ENCODE measurements at regions not wholly inside any gene's neighbourhood (a gene's known extent, or its start where the extent isn't known, plus 50 kb on each side); places are given as distances from the start of the nearest gene placed in this dataset.

DNA sequence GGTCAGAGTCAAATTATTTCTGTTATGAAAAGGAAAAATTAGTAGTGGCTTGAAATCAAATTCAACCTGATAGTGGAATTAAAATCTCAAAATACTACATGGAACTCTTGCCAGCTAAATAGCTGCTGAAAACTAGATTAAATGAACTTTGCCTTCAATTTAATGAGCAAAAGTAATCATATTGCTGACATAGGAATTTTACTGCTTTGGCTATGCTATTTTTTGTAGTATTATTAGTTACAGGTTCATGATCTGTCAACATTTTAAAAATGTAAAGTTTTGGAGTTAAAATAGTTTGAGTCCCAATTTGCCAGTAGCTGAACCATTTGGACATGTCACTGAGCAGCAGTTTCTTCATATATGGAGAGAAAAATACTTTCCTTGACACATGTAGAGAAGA lies 81.4 kb downstream of the RERGL start:
- Histone ChIP-seq H3K36me3 (no peaks in the 10 kb centered on the region), H3K9ac (no peak overlapping the region), H3K4me1 (no peaks in the 10 kb centered on the region), H3K9me3 (no peaks in the 10 kb centered on the region), H3K4me3 (no peak overlapping the region), H3K27ac (no peak overlapping the region), H3K27me3 (no peaks in the 10 kb centered on the region), H4K20me1 (no peaks in the 10 kb centered on the region), H3K4me2 (no peak overlapping the region)
- no peak for TF ChIP-seq Cebpa-rat (IDR thresholded peaks at IDR 0.05)

DNA sequence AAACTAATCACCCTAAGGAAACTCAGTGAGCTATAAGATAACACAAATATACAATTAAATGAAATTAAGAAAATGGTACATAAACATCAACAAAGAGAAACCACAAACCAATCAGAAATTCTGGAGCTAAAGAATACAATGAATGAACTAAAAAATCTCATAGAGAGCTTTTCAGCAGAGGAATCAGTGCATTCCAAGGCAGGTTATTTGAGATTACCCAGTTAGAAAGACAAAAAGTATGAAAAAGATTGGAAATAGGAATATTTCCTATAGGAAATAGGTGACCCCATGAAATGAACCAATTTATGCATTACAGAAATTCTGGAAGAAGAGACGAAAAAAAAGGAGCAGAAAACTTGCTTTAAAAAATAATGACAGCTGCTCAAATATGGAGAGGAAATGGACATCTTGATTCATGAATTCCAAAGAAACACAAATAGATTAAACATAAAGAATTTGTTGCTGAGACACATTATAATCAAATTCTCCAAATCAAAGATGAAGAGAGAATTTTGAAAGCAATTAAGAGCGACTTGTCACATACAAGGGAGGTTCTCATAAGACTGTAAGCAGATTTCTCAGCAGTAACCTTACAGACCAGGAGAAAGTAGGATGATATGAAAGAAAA lies 90.7 kb downstream of the RERGL start:
- peaks cover 27% of the 10 kb centered on the region for H3K9me3 ChIP-seq
- no peak for TF ChIP-seq Cebpa-rat (IDR thresholded peaks at IDR 0.05)
- no peak overlapping the region for H3K27ac ChIP-seq
- H3K4me2 ChIP-seq: no peak overlapping the region
- no peaks in the 10 kb centered on the region for H4K20me1 ChIP-seq
- H3K4me3 ChIP-seq: no peak overlapping the region
- no peak overlapping the region for H3K9ac ChIP-seq
- H3K36me3 ChIP-seq: no peaks in the 10 kb centered on the region
- H3K4me1 ChIP-seq: no peaks in the 10 kb centered on the region
- H3K27me3 ChIP-seq: no peaks in the 10 kb centered on the region

DNA sequence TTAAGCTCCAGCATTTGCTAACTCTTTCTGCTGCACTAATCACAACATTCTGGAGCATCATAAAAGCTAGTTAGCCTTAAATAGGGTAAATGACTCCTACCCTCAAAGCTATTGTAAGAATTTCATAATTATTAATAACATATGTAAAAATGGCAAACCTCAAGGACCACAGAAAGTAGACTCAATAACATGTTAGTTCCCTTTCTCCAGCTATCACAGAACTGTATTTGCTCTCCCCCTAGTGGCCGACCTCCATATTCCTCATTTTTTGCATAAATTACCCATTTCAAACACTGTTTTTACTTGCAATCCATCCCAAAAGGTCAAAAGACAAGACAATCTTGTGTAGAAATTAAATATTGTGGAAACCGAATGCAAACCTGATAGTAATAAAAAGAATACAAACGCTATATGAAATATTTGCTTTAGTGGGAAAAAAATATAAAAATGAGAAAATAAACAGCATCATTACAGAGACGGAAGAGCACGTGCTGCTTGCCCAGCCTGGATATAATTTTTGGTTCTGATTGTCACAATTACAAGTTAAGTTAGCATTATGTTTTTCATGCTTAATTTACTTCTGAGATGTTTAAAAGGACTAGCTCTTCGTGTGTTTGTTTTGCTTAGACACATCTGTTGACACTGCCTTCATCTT lies 97.9 kb downstream of the RERGL start:
- H3K27me3 ChIP-seq: no peaks in the 10 kb centered on the region

DNA sequence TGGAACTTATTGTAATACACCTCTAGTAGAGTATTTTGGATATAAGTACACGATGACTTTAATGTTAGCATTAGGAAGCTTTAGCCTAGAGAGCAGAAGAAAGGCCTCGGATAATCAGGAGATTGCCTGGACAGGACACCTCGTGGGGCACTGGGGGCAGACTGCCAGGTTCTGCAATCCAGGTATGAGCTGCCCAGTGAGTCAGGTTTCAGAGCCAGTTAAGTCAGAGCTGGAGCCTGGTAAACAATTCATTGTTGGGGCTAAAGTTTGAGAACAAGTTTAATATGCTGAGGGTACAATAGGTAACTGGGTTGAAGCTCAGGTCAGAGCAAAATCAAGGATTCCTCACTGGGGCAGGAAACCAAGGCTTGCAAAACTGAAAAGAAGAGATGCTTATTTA lies 107.4 kb downstream of the RERGL start:
- no peaks in the 10 kb centered on the region for H3K27me3 ChIP-seq
- no peaks in the 10 kb centered on the region for H3K4me1 ChIP-seq
- no peaks in the 10 kb centered on the region for H3K9me3 ChIP-seq
- no peak overlapping the region for H3K4me3 ChIP-seq
- H3K27ac ChIP-seq: no peak overlapping the region
- no peak overlapping the region for H3K4me2 ChIP-seq
- no peak overlapping the region for H3K9ac ChIP-seq
- H3K36me3 ChIP-seq: no peaks in the 10 kb centered on the region
- no peak for TF ChIP-seq Cebpa-rat (IDR thresholded peaks at IDR 0.05)
- no peaks in the 10 kb centered on the region for H4K20me1 ChIP-seq

More for the DNA sequence above, 97.9 kb downstream of the RERGL start:
- Histone ChIP-seq H3K4me1 (no peaks in the 10 kb centered on the region), H3K27ac (no peak overlapping the region), H3K4me3 (no peak overlapping the region), H3K9ac (no peak overlapping the region), H3K36me3 (no peaks in the 10 kb centered on the region), H3K4me2 (no peak overlapping the region), H4K20me1 (no peaks in the 10 kb centered on the region), H3K9me3 (no peaks in the 10 kb centered on the region)
- TF ChIP-seq Cebpa-rat (IDR thresholded peaks at IDR 0.05): no peak

DNA sequence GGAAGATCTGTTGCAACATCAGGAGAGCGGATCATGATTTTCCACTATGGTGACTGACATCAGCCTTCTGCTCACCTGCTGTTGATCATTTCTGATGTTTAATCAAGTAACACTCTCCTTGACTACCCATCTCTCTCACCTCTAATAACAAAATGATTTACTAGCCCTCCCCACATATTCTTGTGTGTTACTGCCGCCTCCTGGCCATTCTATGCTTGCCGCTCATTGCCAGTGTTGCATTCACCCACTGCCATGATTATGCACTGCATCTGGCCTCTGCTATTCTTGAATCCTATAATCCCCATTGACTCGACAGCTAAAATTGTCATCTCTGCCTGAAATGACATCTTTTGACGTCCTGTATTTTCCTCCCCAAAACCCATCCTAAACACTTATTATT lies 113.8 kb downstream of the RERGL start:
- no peaks in the 10 kb centered on the region for H3K4me1 ChIP-seq
- no peaks in the 10 kb centered on the region for H3K27me3 ChIP-seq
- H3K36me3 ChIP-seq: no peaks in the 10 kb centered on the region
- TF ChIP-seq Cebpa-rat (IDR thresholded peaks at IDR 0.05): no peak
- H3K9ac ChIP-seq: no peak overlapping the region
- no peaks in the 10 kb centered on the region for H3K9me3 ChIP-seq
- no peak overlapping the region for H3K4me3 ChIP-seq
- H3K4me2 ChIP-seq: no peak overlapping the region
- H4K20me1 ChIP-seq: no peaks in the 10 kb centered on the region
- no peak overlapping the region for H3K27ac ChIP-seq

GRCh38 chr12:17975763-17976162 lies 114.2 kb downstream of the RERGL start:
- no peak overlapping the region for H3K4me2 ChIP-seq
- no peaks in the 10 kb centered on the region for H4K20me1 ChIP-seq
- no peak overlapping the region for H3K27ac ChIP-seq
- no peaks in the 10 kb centered on the region for H3K4me1 ChIP-seq
- H3K9me3 ChIP-seq: no peaks in the 10 kb centered on the region
- H3K36me3 ChIP-seq: no peaks in the 10 kb centered on the region
- H3K27me3 ChIP-seq: no peaks in the 10 kb centered on the region
- no peak overlapping the region for H3K4me3 ChIP-seq
- no peak overlapping the region for H3K9ac ChIP-seq
- no peak for TF ChIP-seq Cebpa-rat (IDR thresholded peaks at IDR 0.05)

GRCh38 chr12:17975239-17975638 lies 114.8 kb downstream of the RERGL start:
- Histone ChIP-seq H3K27me3 (no peaks in the 10 kb centered on the region), H3K4me1 (no peaks in the 10 kb centered on the region), H3K27ac (no peak overlapping the region), H3K36me3 (no peaks in the 10 kb centered on the region), H3K9me3 (no peaks in the 10 kb centered on the region), H3K4me3 (no peak overlapping the region), H4K20me1 (no peaks in the 10 kb centered on the region), H3K4me2 (no peak overlapping the region), H3K9ac (no peak overlapping the region)
- TF ChIP-seq Cebpa-rat (IDR thresholded peaks at IDR 0.05): no peak

DNA sequence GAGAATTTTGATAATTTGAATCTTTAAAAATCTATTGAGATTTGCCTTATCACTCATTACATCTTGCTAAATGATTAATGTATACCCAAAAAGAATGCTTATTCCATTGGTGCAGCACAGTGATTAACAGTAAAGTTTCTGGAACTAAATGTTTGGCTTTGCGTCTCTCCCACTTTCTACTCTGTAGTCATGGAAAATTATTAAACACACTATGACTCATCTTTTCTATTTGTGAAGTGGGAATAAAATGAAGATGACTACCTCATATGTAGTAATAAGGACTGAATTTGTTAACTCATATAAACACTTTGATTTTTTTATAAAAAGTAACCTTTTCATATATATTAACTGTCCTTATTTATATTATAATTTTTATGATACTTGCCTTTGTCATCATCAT lies 118.1 kb downstream of the RERGL start:
- no peaks in the 10 kb centered on the region for H3K4me1 ChIP-seq
- TF ChIP-seq Cebpa-rat (IDR thresholded peaks at IDR 0.05): no peak
- no peaks in the 10 kb centered on the region for H3K9me3 ChIP-seq
- no peak overlapping the region for H3K4me3 ChIP-seq
- no peaks in the 10 kb centered on the region for H4K20me1 ChIP-seq
- H3K36me3 ChIP-seq: no peaks in the 10 kb centered on the region
- H3K9ac ChIP-seq: no peak overlapping the region
- no peaks in the 10 kb centered on the region for H3K27me3 ChIP-seq
- H3K27ac ChIP-seq: no peak overlapping the region
- H3K4me2 ChIP-seq: no peak overlapping the region

DNA sequence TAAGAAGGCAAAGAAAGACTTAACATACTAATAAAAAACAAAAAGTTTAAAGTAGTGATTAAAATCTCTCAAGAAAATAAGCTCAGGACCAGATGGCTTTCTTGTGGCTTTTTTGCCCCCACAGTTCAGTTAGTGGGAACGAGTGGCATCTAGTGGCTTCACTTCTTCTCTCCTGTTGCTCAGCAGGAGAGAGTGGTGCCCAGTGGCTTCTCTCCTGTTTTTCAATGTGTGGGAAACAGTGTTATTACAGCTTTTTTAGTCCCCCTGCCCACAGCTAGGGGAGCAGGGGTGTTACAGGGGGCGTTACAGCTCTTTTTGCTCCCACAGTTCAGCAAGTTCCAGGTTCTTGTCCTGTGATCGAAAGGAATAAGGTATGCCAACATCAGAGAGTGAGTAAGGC lies 135.2 kb downstream of the RERGL start:
- H3K4me2 ChIP-seq: no peak overlapping the region
- TF ChIP-seq Cebpa-rat (IDR thresholded peaks at IDR 0.05): no peak
- H3K4me1 ChIP-seq: peaks cover 7% of the 10 kb centered on the region
- H3K9me3 ChIP-seq: no peaks in the 10 kb centered on the region
- H3K36me3 ChIP-seq: no peaks in the 10 kb centered on the region
- no peaks in the 10 kb centered on the region for H4K20me1 ChIP-seq
- H3K27me3 ChIP-seq: no peaks in the 10 kb centered on the region
- H3K4me3 ChIP-seq: no peak overlapping the region
- H3K27ac ChIP-seq: no peak overlapping the region
- H3K9ac ChIP-seq: no peak overlapping the region

DNA sequence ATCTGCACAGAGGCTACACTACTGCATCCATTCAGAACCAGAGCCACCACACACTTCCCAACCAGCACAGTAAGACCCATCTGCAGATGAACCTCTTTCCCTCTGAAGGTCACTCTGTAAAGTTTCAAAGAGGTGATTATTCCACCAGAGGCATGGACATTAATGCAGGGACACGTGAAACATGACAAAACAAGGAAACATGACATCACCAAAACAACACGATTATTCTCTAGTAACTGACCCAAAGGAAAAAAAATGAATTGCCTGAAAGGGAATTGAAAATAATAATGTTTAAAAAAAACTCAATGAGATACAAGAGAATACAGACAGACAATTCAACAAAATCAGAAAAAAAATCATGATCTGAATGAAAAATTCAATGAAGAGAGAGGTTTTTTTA lies 139.1 kb downstream of the RERGL start:
- H4K20me1 ChIP-seq: no peaks in the 10 kb centered on the region
- no peak overlapping the region for H3K4me2 ChIP-seq
- H3K4me3 ChIP-seq: no peak overlapping the region
- no peak overlapping the region for H3K27ac ChIP-seq
- peaks cover 16% of the 10 kb centered on the region for H3K4me1 ChIP-seq
- H3K9ac ChIP-seq: no peak overlapping the region
- H3K36me3 ChIP-seq: no peaks in the 10 kb centered on the region
- TF ChIP-seq Cebpa-rat (IDR thresholded peaks at IDR 0.05): no peak
- H3K9me3 ChIP-seq: no peaks in the 10 kb centered on the region
- H3K27me3 ChIP-seq: no peaks in the 10 kb centered on the region
